ENCODE measurements at regions not wholly inside any gene's neighbourhood (a gene's known extent, or its start where the extent isn't known, plus 50 kb on each side); places are given as distances from the start of the nearest gene placed in this dataset.

DNA sequence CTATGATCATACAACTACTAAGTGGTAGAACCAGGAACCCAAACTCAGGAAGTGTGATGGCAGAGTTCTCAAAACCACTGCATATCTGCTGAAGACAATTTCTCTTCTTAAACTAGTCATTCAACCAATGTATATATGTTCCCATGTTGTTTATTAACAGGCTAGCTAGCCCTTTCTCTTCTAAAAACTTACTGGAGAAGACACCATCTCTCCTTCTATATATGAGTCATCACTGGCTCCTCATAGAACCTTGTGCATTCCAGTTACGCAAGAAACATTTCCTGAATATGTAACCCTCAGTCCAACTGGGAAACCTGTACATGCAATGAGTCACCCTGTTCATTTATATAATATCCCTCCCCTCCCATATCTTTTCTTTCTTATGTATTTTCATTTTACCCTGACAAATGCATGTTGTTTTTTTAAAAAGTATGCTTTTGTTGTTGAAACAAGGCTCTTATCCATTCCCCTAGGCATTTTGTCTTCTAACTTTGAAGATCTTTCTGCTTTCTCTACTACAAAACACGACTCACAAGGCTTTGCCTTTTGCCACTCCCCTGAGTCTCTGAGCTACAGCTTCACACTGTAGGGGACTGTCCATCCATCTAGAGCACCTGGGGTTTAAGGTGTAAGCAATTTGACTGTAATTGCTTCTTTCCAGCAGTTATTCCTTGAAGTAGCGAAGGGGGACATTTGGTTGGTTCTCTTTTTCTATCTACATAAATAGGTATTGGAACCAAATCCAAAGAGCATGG lies 119.5 kb downstream of the ANXA1 start:
- H4K20me1 ChIP-seq (replicated peaks; ENCODE audit: control insufficient read depth, extremely low read depth, insufficient read depth, low read length) = no peaks in the 10 kb centered on the region
- no peaks in the 10 kb centered on the region for H3K9me1 ChIP-seq (replicated peaks; ENCODE audit: control insufficient read depth, extremely low read depth, insufficient read depth, low read length)
- peaks cover 0 to 6% of the 10 kb centered on the region in 2 experiments for H3K27me3 ChIP-seq (ENCODE audit: control insufficient read depth in 2 of 2, insufficient read depth in 2 of 2, low read length in 2 of 2)
- peaks cover 5% of the 10 kb centered on the region for H3K4me1 ChIP-seq (ENCODE audit: control insufficient read depth, extremely low read depth, insufficient read depth, low read length)
- dilution Hi-C loops (cut with MboI; ENCODE audit: extremely low pct_ligation_motif_present, low sequenced_read_pairs) (no loop called here), intact Hi-C loops (cut with micrococcal nuclease) (loop anchor here (2.0 kb wide), 1 partner anchor 1300 kb away; no protein-coding TSS in a partner anchor)
- H3K27ac ChIP-seq (ENCODE audit: insufficient read depth, low read depth, low read length) = no peak overlapping the region
- DNase-seq (ENCODE audit: low read depth, low spot score) (peak; percentile 67), FAIRE-seq (peak; percentile 78)
- no peak overlapping the region for H3K9ac ChIP-seq (replicated peaks; ENCODE audit: extremely low read depth, insufficient read depth, low read length)
- H3K4me3 ChIP-seq (replicated peaks in 1 of 3; ENCODE audit: insufficient read depth in 1 of 3, low read depth in 1 of 3, low read length in 3 of 3) = no peak overlapping the region
- POLR2A ChIA-PET = no interaction called here
- H3K79me2 ChIP-seq (ENCODE audit: control insufficient read depth, insufficient read depth, low read length) = no peaks in the 10 kb centered on the region
- peak overlapping the region; percentile 5 for H3K4me2 ChIP-seq (ENCODE audit: insufficient read depth, low read length)
- CTCF ChIA-PET = interaction anchor here (1.3 kb wide), 1 partner anchor 16 kb away, joined by 3 read pairs; no protein-coding TSS in a partner anchor
- no peak overlapping the region for H2AFZ ChIP-seq (ENCODE audit: low read depth, low read length)
- H3K36me3 ChIP-seq (ENCODE audit: control insufficient read depth in 2 of 2, extremely low read depth in 1 of 2, insufficient read depth in 2 of 2, low read length in 2 of 2) = no peaks in the 10 kb centered on the region
- TF ChIP-seq POLR2A (IDR thresholded peaks at IDR 0.05; ENCODE audit: low read depth, low read length) (no peak), EZH2 (IDR thresholded peaks at IDR 0.05; ENCODE audit: borderline replicate concordance, low read depth, low read length, severe bottlenecking) (no peak), FOS (IDR thresholded peaks at IDR 0.05; ENCODE audit: borderline replicate concordance, insufficient read depth, low read length) (peak; percentile 90), POLR2AphosphoS5 (IDR thresholded peaks at IDR 0.05; ENCODE audit: insufficient read depth, low read depth, low read length) (no peak), JUN (IDR thresholded peaks at IDR 0.05; ENCODE audit: borderline replicate concordance, insufficient read depth, insufficient read length, low read depth) (peak; percentile 73)
- TF ChIP-seq, protein P1, sequence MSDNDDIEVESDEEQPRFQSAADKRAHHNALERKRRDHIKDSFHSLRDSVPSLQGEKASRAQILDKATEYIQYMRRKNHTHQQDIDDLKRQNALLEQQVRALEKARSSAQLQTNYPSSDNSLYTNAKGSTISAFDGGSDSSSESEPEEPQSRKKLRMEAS (IDR thresholded peaks at IDR 0.05; ENCODE audit: insufficient read depth, insufficient read length) = no peak
- H3K9me3 ChIP-seq (replicated peaks; ENCODE audit: control insufficient read depth, insufficient read depth, low read length) = no peaks in the 10 kb centered on the region
- no TSS peak for BruUV-seq (replicated peaks)

DNA sequence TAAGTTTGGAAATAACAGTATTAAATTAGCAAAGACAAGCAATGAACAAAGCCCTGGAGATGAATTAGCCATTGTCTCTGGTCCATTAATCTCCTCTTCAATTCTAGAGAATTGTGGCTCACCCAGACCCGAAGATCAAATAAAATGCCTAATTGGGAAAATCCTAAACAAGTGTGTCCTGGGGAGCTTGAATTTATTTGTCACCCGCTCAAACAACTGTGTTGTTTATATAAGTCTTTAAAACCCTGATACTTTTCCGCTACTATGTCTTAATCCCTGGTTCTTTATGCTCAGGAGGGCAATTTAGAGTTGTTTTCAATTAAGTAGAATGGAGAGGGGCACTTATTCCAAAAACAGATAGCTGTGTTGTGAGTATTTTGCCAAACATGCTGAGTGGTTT lies 128.4 kb downstream of the ANXA1 start:
- Histone ChIP-seq H3K4me3 (replicated peaks in 1 of 3; ENCODE audit: insufficient read depth in 1 of 3, low read depth in 1 of 3, low read length in 3 of 3) (no peak overlapping the region), H3K9me1 (replicated peaks; ENCODE audit: control insufficient read depth, extremely low read depth, insufficient read depth, low read length) (no peaks in the 10 kb centered on the region), H3K4me2 (ENCODE audit: insufficient read depth, low read length) (no peak overlapping the region), H2AFZ (ENCODE audit: low read depth, low read length) (no peak overlapping the region), H3K9ac (replicated peaks; ENCODE audit: extremely low read depth, insufficient read depth, low read length) (no peak overlapping the region), H3K36me3 (ENCODE audit: control insufficient read depth in 2 of 2, extremely low read depth in 1 of 2, insufficient read depth in 2 of 2, low read length in 2 of 2) (no peaks in the 10 kb centered on the region), H3K4me1 (ENCODE audit: control insufficient read depth, extremely low read depth, insufficient read depth, low read length) (no peaks in the 10 kb centered on the region), H3K79me2 (ENCODE audit: control insufficient read depth, insufficient read depth, low read length) (no peaks in the 10 kb centered on the region), H3K9me3 (replicated peaks; ENCODE audit: control insufficient read depth, insufficient read depth, low read length) (no peaks in the 10 kb centered on the region), H3K27me3 (ENCODE audit: control insufficient read depth in 2 of 2, insufficient read depth in 2 of 2, low read length in 2 of 2) (peaks cover 0 to 2% of the 10 kb centered on the region in 2 experiments), H3K27ac (ENCODE audit: insufficient read depth, low read depth, low read length) (no peak overlapping the region), H4K20me1 (replicated peaks; ENCODE audit: control insufficient read depth, extremely low read depth, insufficient read depth, low read length) (no peaks in the 10 kb centered on the region)
- no peak for DNase-seq (ENCODE audit: low read depth, low spot score)
- dilution Hi-C loops (cut with MboI; ENCODE audit: extremely low pct_ligation_motif_present, low sequenced_read_pairs) = no loop called here
- intact Hi-C loops (cut with micrococcal nuclease) = no loop called here
- ChIA-PET POLR2A (no interaction called here), CTCF (interaction anchor here (1.7 kb wide), 1 partner anchor 11 kb away, joined by 8 read pairs; no protein-coding TSS in a partner anchor)
- no TSS peak for BruUV-seq (replicated peaks)
- no peak for FAIRE-seq
- TF ChIP-seq FOS (IDR thresholded peaks at IDR 0.05; ENCODE audit: borderline replicate concordance, insufficient read depth, low read length) (no peak), GATA2 (IDR thresholded peaks at IDR 0.05; ENCODE audit: insufficient read depth, insufficient read length, low read depth, low read length) (no peak), POLR2AphosphoS5 (IDR thresholded peaks at IDR 0.05; ENCODE audit: insufficient read depth, low read depth, low read length) (no peak), JUN (IDR thresholded peaks at IDR 0.05; ENCODE audit: borderline replicate concordance, insufficient read depth, insufficient read length, low read depth) (no peak), EZH2 (IDR thresholded peaks at IDR 0.05; ENCODE audit: borderline replicate concordance, low read depth, low read length, severe bottlenecking) (no peak), MYC (IDR thresholded peaks at IDR 0.05; ENCODE audit: low read depth, low read length) (no peak), POLR2A (IDR thresholded peaks at IDR 0.05; ENCODE audit: low read depth, low read length) (no peak)
- TF ChIP-seq, protein P1 (IDR thresholded peaks at IDR 0.05; ENCODE audit: insufficient read depth, insufficient read length) = no peak

All from endothelial cell of umbilical vein (primary cell).